ENCODE measurements at regions not wholly inside any gene's neighbourhood (a gene's known extent, or its start where the extent isn't known, plus 50 kb on each side); places are given as distances from the start of the nearest gene placed in this dataset.
A peak's percentile ranks its signal among the peaks of the same experiment; 100 is the strongest.
"Not testable (repeated sequence)": the region's sequence is repeated elsewhere in the genome, so short reads cannot be mapped to it uniquely, and the experiment has no call there.

DNA sequence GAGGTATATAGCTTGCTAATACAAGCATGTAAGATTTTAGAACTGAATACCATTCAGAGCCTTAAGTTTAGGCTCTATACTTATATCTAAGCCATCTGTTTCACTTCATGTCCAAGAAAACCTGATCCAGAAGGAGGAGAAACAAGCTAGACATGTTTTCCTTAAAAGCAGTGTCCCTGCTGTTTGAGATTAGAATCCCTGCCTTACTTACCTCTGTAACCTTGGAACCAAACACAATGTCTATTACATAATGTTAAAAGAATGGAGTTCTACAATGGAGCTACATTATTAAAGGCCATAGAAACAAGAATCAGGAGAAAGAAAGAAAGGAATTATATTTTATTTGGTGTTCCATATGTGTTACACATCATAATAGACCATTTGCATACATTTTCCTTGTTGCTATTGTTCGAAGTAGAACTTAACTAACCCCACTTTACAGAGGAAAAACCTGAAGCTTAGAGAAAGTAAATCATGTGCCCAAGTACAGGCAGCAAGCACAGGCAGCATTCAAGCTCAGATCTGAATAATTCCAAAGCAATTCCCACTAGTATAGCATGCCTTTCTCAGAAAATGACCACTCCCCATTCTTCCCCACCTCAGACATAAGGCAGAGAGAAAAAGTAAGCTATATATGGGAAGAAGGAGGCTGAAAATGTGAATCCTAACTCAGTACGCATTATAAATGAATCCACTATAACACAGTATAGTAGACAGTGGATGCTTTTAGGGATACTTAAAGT is 380.1 kb upstream of the SPAG17 start:
- Histone ChIP-seq H3K27ac (peak overlapping the region; percentile 31; the same call in 1 of the 2 replicates), H3K27me3 (no peaks in the 10 kb centered on the region), H3K36me3 (no peaks in the 10 kb centered on the region), H3K4me1 (peaks cover 8% of the 10 kb centered on the region), H3K9me3 (replicated peaks) (no peaks in the 10 kb centered on the region), H3K4me3 (no peak overlapping the region)
- no peak for DNase-seq

DNA sequence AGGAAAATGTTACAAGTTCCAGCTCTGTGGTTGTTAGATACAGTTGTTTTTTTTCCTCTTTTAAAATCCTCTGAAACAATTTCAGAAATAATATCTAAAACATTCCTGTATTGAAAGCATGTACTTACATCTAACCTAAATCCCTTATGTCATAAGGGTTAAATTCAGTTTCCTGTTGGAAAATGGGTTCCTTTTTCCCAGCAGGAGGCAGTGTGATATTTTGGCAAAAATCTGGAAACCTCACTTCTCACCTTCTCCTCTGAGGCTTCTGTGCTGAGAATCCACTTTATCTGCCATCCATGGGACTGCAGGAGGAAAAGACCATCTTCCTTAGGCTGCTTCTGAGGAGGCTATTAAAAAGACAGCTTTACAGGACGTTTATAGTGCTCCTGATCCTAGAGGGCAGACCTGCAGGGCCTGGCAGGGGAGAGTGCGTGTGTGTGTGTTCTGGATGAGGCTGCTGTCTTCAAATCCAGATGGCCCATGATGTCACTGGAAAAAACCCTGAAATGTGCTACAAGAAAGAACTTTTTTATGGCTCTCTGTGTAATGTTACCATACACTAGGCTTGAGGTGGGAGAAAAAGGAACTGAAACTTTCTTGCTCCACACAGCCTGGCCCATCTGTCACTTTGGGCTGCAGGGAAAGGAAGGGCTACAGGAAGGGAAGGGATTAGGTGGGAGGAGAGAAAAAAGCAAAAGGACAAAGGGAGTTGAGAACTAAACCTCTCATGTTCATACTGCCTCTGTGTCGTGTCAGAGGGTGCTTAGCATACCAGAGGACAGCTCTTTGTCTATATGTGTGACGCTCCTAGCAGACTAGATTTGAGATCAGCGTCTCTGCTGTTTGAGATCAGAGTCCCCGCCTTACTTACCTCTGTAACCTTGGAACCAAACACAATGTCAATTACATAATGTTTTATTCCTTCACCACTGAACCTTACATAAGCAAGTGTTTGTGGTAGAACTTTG is 379.2 kb upstream of the SPAG17 start:
- H3K4me3 ChIP-seq = no peak overlapping the region
- DNase-seq = peak; percentile 48 to 73
- no peaks in the 10 kb centered on the region for H3K36me3 ChIP-seq
- no peaks in the 10 kb centered on the region for H3K27me3 ChIP-seq
- H3K27ac ChIP-seq = peak overlapping the region; percentile 31
- H3K4me1 ChIP-seq = peaks cover 8% of the 10 kb centered on the region
- H3K9me3 ChIP-seq (replicated peaks) = no peaks in the 10 kb centered on the region

DNA sequence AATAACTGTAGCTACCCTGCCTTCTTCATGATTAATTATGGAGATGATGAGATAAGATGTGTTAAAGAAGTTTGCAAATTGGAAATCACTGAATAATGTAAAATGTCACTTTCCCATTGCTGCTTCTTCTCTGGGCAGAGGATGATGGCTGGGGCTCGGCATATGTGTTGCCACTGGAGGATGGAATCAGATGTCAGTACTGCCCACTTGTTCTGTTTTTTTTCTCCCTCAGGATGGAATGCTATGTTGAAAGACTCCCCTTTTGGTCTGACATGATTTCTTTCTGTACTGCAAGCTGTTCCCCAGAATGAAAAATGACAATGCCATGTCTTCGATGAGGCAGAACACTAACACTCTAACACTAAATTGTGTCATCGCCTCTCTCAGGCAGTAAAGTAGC is 373.9 kb upstream of the SPAG17 start:
- H3K27ac ChIP-seq = no peak overlapping the region
- H3K36me3 ChIP-seq = no peaks in the 10 kb centered on the region
- no peak overlapping the region for H3K4me3 ChIP-seq
- DNase-seq = no peak
- no peaks in the 10 kb centered on the region for H3K27me3 ChIP-seq
- peaks cover 11% of the 10 kb centered on the region for H3K4me1 ChIP-seq
- 0 out of 2 replicates have a peak, but pooled peaks cover 2% of the 10 kb centered on the region for H3K9me3 ChIP-seq (replicated peaks)

GRCh38 chr1:118556936-118557335 is 371.9 kb upstream of the SPAG17 start:
- no peak overlapping the region for H3K4me3 ChIP-seq
- peak in 1 of 2 experiments; percentile 34 for DNase-seq
- H3K4me1 ChIP-seq = peaks cover 11% of the 10 kb centered on the region
- no peaks in the 10 kb centered on the region for H3K27me3 ChIP-seq
- H3K36me3 ChIP-seq = no peaks in the 10 kb centered on the region
- H3K27ac ChIP-seq = no peak overlapping the region
- peaks cover 5% of the 10 kb centered on the region; the same call in 1 of the 2 replicates for H3K9me3 ChIP-seq (replicated peaks)

- H3K36me3 ChIP-seq = no peaks in the 10 kb centered on the region
- H3K27me3 ChIP-seq = no peaks in the 10 kb centered on the region
- peaks cover 11% of the 10 kb centered on the region for H3K4me1 ChIP-seq
- no peak overlapping the region for H3K4me3 ChIP-seq
- no peak for DNase-seq
- peaks cover 5% of the 10 kb centered on the region; the same call in 1 of the 2 replicates for H3K9me3 ChIP-seq (replicated peaks)
- H3K27ac ChIP-seq = no peak overlapping the region
Measured at GRCh38 chr1:118555638-118556037, 370.6 kb upstream of the SPAG17 start.

- no peaks in the 10 kb centered on the region for H3K36me3 ChIP-seq
- H3K9me3 ChIP-seq (replicated peaks) = 0 out of 2 replicates have a peak, but pooled peaks cover 3% of the 10 kb centered on the region
- H3K27ac ChIP-seq = peak overlapping the region; percentile 12; the same call in 1 of the 2 replicates
- H3K4me1 ChIP-seq = peaks cover 26% of the 10 kb centered on the region
- peak; percentile 68 to 87 for DNase-seq
- H3K4me3 ChIP-seq = no peak overlapping the region
- H3K27me3 ChIP-seq = no peaks in the 10 kb centered on the region
Measured at GRCh38 chr1:118535901-118536300, 350.9 kb upstream of the SPAG17 start.

- not testable (repeated sequence) for H3K4me3 ChIP-seq; H3K27ac ChIP-seq; H3K36me3 ChIP-seq; DNase-seq; H3K9me3 ChIP-seq (replicated peaks); H3K4me1 ChIP-seq; H3K27me3 ChIP-seq
Measured at GRCh38 chr1:118511922-118512321, 326.9 kb upstream of the SPAG17 start.

DNA sequence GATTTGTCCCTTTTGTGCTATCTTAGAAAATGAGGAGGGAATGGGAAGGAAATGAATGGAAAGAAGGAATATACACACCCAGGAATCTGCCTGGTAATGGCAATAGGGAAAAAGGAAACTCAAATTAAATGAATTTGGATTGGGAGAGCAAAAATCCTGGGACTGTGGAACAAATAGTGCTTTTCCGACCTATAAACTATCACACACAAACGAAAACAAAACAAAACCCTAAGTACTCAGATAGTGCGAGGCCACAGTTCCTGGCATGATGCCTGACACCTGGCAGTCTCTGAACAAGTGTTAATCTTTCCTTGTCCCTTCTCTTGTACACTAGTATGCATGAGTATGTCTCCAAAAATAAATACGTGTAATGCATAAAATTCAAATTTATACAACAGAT is 319.8 kb upstream of the SPAG17 start:
- peak; percentile 83 to 91 for DNase-seq
- Histone ChIP-seq H3K36me3 (no peaks in the 10 kb centered on the region), H3K4me1 (peaks cover 36% of the 10 kb centered on the region), H3K9me3 (replicated peaks) (no peaks in the 10 kb centered on the region), H3K27ac (peak overlapping the region; percentile 52), H3K27me3 (no peaks in the 10 kb centered on the region), H3K4me3 (no peak overlapping the region)

DNA sequence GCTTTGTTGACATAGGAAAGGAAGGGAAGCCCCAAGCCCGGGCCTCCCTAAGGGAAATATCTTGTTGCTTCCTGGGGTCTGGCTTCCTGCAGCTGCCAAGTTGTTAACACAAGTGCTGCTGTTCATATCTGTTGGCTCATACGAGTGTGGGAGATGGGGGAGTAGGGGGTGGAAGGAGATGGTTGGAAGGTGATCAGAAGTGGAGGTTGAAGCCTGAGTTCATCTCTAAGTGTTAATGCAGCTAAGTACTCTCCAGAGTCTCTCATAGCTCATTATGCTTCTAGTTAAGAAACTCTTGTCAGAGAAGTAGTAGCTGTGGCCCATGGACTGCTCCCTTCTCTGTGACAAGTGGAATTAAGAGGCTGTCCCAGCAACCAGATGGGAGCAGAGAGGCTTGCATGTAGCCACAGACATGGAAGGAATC is 319.2 kb upstream of the SPAG17 start:
- DNase-seq = peak; percentile 88 to 95
- H3K9me3 ChIP-seq (replicated peaks) = no peaks in the 10 kb centered on the region
- H3K4me1 ChIP-seq = peaks cover 36% of the 10 kb centered on the region
- H3K4me3 ChIP-seq = no peak overlapping the region
- peak overlapping the region; percentile 52 for H3K27ac ChIP-seq
- no peaks in the 10 kb centered on the region for H3K36me3 ChIP-seq
- no peaks in the 10 kb centered on the region for H3K27me3 ChIP-seq

DNA sequence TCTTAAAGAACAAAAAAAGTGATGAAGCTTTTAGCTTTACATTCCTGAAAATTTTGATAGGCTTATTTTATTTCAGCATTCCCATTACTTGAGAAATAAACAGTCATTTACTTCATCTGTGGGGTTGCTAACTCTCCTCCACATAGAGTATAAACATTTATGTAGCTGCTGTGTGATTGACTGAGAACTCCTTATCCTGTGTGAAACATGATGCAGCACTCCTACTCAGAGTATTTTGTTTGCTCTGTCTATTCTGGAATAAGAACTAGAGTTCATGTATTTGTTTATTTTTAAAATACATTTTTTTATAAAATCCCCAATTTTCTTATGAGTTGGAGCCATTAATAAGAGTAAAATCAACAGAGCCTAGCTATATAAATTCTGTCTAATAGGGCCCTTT is 318.7 kb upstream of the SPAG17 start:
- DNase-seq = no peak
- H3K9me3 ChIP-seq (replicated peaks) = no peaks in the 10 kb centered on the region
- no peak overlapping the region for H3K4me3 ChIP-seq
- H3K27ac ChIP-seq = peak overlapping the region; percentile 52
- H3K36me3 ChIP-seq = no peaks in the 10 kb centered on the region
- no peaks in the 10 kb centered on the region for H3K27me3 ChIP-seq
- H3K4me1 ChIP-seq = peaks cover 36% of the 10 kb centered on the region

- Histone ChIP-seq H3K4me3 (no peak overlapping the region), H3K9me3 (replicated peaks) (peaks cover 10% of the 10 kb centered on the region), H3K36me3 (no peaks in the 10 kb centered on the region), H3K27ac (no peak overlapping the region), H3K27me3 (no peaks in the 10 kb centered on the region), H3K4me1 (peaks cover 11% of the 10 kb centered on the region; the same call in 1 of the 2 replicates)
- DNase-seq = peak in 1 of 2 experiments; percentile 42
Measured at GRCh38 chr1:118494998-118495397, 310.0 kb upstream of the SPAG17 start.

DNA sequence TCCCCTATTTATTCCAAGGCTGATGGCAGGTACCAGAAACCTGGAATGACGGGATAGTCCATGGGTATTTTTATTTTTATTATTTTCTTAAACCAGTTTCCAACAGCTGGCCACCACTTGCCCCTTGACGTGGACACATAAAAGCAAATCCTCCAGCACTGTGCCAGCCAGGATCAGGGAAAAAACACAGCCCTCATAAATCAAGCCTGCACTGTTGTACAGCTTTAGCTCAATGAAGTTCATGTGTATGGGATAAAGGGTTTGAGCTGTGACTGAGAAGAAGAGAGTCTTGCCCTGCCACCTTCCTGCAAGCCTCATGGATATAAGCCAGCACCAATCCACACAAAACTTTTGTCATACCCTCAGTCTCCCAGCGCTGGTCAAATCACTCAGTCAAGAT is 303.8 kb upstream of the SPAG17 start:
- peak; percentile 30 to 64 for DNase-seq
- no peak overlapping the region for H3K4me3 ChIP-seq
- H3K36me3 ChIP-seq = no peaks in the 10 kb centered on the region
- H3K27me3 ChIP-seq = no peaks in the 10 kb centered on the region
- H3K27ac ChIP-seq = peak overlapping the region; percentile 86
- peaks cover 47% of the 10 kb centered on the region for H3K4me1 ChIP-seq
- H3K9me3 ChIP-seq (replicated peaks) = peaks cover 6% of the 10 kb centered on the region

- Histone ChIP-seq H3K36me3 (no peaks in the 10 kb centered on the region), H3K4me3 (no peak overlapping the region), H3K4me1 (peaks cover 47% of the 10 kb centered on the region), H3K27ac (peak overlapping the region; percentile 86), H3K27me3 (no peaks in the 10 kb centered on the region), H3K9me3 (replicated peaks) (peaks cover 4% of the 10 kb centered on the region)
- DNase-seq = peak in 1 of 2 experiments; percentile 78
Measured at GRCh38 chr1:118487932-118488331, 302.9 kb upstream of the SPAG17 start.

DNA sequence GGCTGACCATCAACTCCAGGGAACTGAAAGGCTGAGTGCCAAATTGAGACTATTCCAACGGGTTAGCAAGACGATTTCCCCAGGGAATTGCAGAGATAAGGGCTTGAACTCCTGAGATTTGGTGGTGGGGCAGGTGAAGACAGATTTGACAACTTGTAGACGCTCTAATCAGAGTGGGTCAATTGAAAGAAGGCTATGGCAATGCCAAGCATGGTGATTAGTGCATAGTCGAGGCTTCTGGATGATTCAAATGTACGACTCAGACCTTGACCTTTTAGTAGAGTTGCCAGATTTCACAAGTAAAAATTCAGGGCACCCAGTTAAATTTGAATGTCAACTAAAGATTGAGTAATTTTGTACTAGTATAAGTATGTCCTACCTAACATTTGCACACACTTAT is 302.1 kb upstream of the SPAG17 start:
- no peaks in the 10 kb centered on the region for H3K36me3 ChIP-seq
- H3K27ac ChIP-seq = peak overlapping the region; percentile 86
- H3K4me3 ChIP-seq = no peak overlapping the region
- H3K27me3 ChIP-seq = no peaks in the 10 kb centered on the region
- peak; percentile 18 to 59 for DNase-seq
- H3K9me3 ChIP-seq (replicated peaks) = no peaks in the 10 kb centered on the region
- H3K4me1 ChIP-seq = peaks cover 47% of the 10 kb centered on the region

- no peaks in the 10 kb centered on the region for H3K36me3 ChIP-seq
Measured at GRCh38 chr1:118486199-118486598, 301.2 kb upstream of the SPAG17 start.

More at GRCh38 chr1:118486199-118486598, 301.2 kb upstream of the SPAG17 start:
- peak overlapping the region; percentile 86 for H3K27ac ChIP-seq
- DNase-seq = peak; percentile 88 to 96
- H3K4me3 ChIP-seq = no peak overlapping the region
- H3K4me1 ChIP-seq = peaks cover 49% of the 10 kb centered on the region
- H3K9me3 ChIP-seq (replicated peaks) = no peaks in the 10 kb centered on the region
- H3K27me3 ChIP-seq = no peaks in the 10 kb centered on the region
